Right lobe of liver (tissue), 4 donors: ENCODE measurements at regions not wholly inside any gene's neighbourhood (a gene's known extent, or its start where the extent isn't known, plus 50 kb on each side); places are given as distances from the start of the nearest gene placed in this dataset.

ENCODE experiments used
- CTCF ChIP-seq, 4 donors: fragments of 200-600 bp in 3 of 4; fragments of 450-650 bp in 1 of 4; IDR thresholded peaks; one replicate each; pipeline versions ENCODE4 v1.5.1 to v1.8.0; 2016 to 2022; ENCODE audit warnings: antibody characterized with exemption in 4 of 4, mild to moderate bottlenecking in 2 of 4
- POLR2A ChIP-seq: fragments of 450-650 bp; IDR thresholded peaks from one replicate; pipeline ENCODE4 v1.6.1; 2017; ENCODE audit warnings: antibody characterized with exemption, mild to moderate bottlenecking
- donor health status: DM: no; HTN: no; CAD: no.
- donor health status: DM: no; HTN: no; CAD: no.
- donor health status: DM: no; HTN: yes; CAD: no.

- no peak for TF ChIP-seq CTCF (IDR thresholded peaks at IDR 0.05)
- no peak for TF ChIP-seq POLR2A
These were observed 253.1 kb upstream of the LYZL1 start for GRCh38 chr10:29035721-29036120.
